H9 (cell line): ENCODE measurements at regions not wholly inside any gene's neighbourhood (a gene's known extent, or its start where the extent isn't known, plus 50 kb on each side); places are given as distances from the start of the nearest gene placed in this dataset.
"Not testable (repeated sequence)": the region's sequence is repeated elsewhere in the genome, so short reads cannot be mapped to it uniquely, and the experiment has no call there.

Source experiments
- DNase-seq: peaks from one replicate; pipeline ENCODE4 v3.0.0-alpha.2; 2017
- H2AFZ ChIP-seq: one replicate; pipeline ENCODE4 v1.6.1; 2013; ENCODE audit warnings: mild to moderate bottlenecking, low read length, control low read depth, moderate library complexity
- H2AK5ac ChIP-seq: 2 replicates; pipeline ENCODE4 v1.6.1; 2013; ENCODE audit warnings: low read length, control low read depth, mixed read lengths; ENCODE audit not compliant: insufficient read length
- H2BK120ac ChIP-seq: one replicate; pipeline ENCODE4 v1.6.1; 2013; ENCODE audit warnings: low read depth, mild to moderate bottlenecking, low read length, control low read depth, inconsistent platforms; ENCODE audit not compliant: poor library complexity, severe bottlenecking
- H2BK12ac ChIP-seq: 2 replicates; pipeline ENCODE4 v1.6.1; 2013; ENCODE audit warnings: low read length, control low read depth, mixed read lengths, low read depth; ENCODE audit not compliant: insufficient read length
- H2BK15ac ChIP-seq: 2 replicates; pipeline ENCODE4 v1.6.1; 2013; ENCODE audit warnings: low read depth, low read length, control low read depth
- H2BK20ac ChIP-seq: one replicate; pipeline ENCODE4 v1.6.1; 2013; ENCODE audit warnings: low read depth, mild to moderate bottlenecking, low read length, control low read depth, inconsistent platforms; ENCODE audit not compliant: poor library complexity, severe bottlenecking
- H2BK5ac ChIP-seq: 2 replicates; pipeline ENCODE4 v1.6.1; 2013; ENCODE audit warnings: low read length, control low read depth, mixed read lengths; ENCODE audit not compliant: insufficient read length
- H3K14ac ChIP-seq: 2 replicates; pipeline ENCODE4 v1.6.1; 2013; ENCODE audit warnings: low read length, control low read depth; ENCODE audit not compliant: insufficient read depth
- H3K18ac ChIP-seq: 2 replicates; pipeline ENCODE4 v1.6.1; 2013; ENCODE audit warnings: low read depth, mild to moderate bottlenecking, mixed read lengths, low read length, control low read depth; ENCODE audit not compliant: insufficient read length
- H3K23ac ChIP-seq: 2 replicates; pipeline ENCODE4 v1.6.1; 2013; ENCODE audit warnings: low read length, control low read depth, mixed read lengths, low read depth; ENCODE audit not compliant: insufficient read length
- H3K23me2 ChIP-seq: 2 replicates; pipeline ENCODE4 v1.6.1; 2013; ENCODE audit warnings: low read depth, mild to moderate bottlenecking, mixed read lengths, low read length, control low read depth; ENCODE audit not compliant: insufficient read length, poor library complexity, severe bottlenecking
- H3K27ac ChIP-seq: 2 replicates; pipeline ENCODE4 v1.5.1; 2013; ENCODE audit warnings: low read length, control low read depth, mixed read lengths, low read depth; ENCODE audit not compliant: insufficient read length
- H3K27me3 ChIP-seq: 2 replicates; pipeline ENCODE4 v1.6.1; 2013; ENCODE audit warnings: low read length, control low read depth, inconsistent platforms; ENCODE audit not compliant: insufficient read depth
- H3K4ac ChIP-seq: 2 replicates; pipeline ENCODE4 v1.6.1; 2013; ENCODE audit warnings: low read depth, mild to moderate bottlenecking, control low read depth, inconsistent platforms, low read length, moderate library complexity
- H3K4me1 ChIP-seq: 2 replicates; pipeline ENCODE4 v1.6.1; 2013; ENCODE audit warnings: low read length, control low read depth, inconsistent platforms; ENCODE audit not compliant: insufficient read depth
- H3K4me2 ChIP-seq: 2 replicates; pipeline ENCODE4 v1.6.1; 2013; ENCODE audit warnings: low read length, control low read depth, mixed read lengths; ENCODE audit not compliant: insufficient read length, insufficient read depth
- H3K56ac ChIP-seq: 2 replicates; pipeline ENCODE4 v1.6.1; 2013; ENCODE audit warnings: low read depth, mild to moderate bottlenecking, mixed read lengths, low read length, control low read depth; ENCODE audit not compliant: insufficient read length
- H3K79me1 ChIP-seq: 2 replicates; pipeline ENCODE4 v1.6.1; 2013; ENCODE audit warnings: low read depth, mild to moderate bottlenecking, moderate library complexity, low read length, control low read depth, inconsistent platforms; ENCODE audit not compliant: insufficient read depth, poor library complexity, severe bottlenecking
- H3K79me2 ChIP-seq: 2 replicates; pipeline ENCODE4 v1.6.1; 2013; ENCODE audit warnings: low read length, control low read depth, inconsistent platforms; ENCODE audit not compliant: insufficient read depth
- H3K9ac ChIP-seq: 2 replicates; pipeline ENCODE4 v1.6.1; 2013; ENCODE audit warnings: low read length, control low read depth, mixed read lengths; ENCODE audit not compliant: insufficient read length; ENCODE audit errors: extremely low read depth
- H3K9me3 ChIP-seq: one replicate; pipeline ENCODE4 v1.6.1; 2013; ENCODE audit warnings: low read depth, low read length, inconsistent platforms; ENCODE audit not compliant: control insufficient read depth
- H3T11ph ChIP-seq: one replicate; pipeline ENCODE4 v1.6.1; 2013; ENCODE audit warnings: mild to moderate bottlenecking, low read length, control low read depth, inconsistent platforms
- H4K20me1 ChIP-seq: one replicate; pipeline ENCODE4 v1.6.1; 2013; ENCODE audit not compliant: control insufficient read depth, insufficient read length, insufficient read depth
- H4K5ac ChIP-seq: 2 replicates; pipeline ENCODE4 v1.6.1; 2013; ENCODE audit warnings: low read depth, mild to moderate bottlenecking, mixed read lengths, low read length, control low read depth; ENCODE audit not compliant: insufficient read length
- H4K8ac ChIP-seq: replicated peaks from 2 replicates; pipeline ENCODE4 v1.6.1; 2013; ENCODE audit warnings: low read length, control low read depth, mixed read lengths, low read depth; ENCODE audit not compliant: insufficient read length
- H4K91ac ChIP-seq: 2 replicates; pipeline ENCODE4 v1.6.1; 2013; ENCODE audit warnings: low read depth, mild to moderate bottlenecking, moderate library complexity, mixed read lengths, low read length, control low read depth; ENCODE audit not compliant: insufficient read length
- H3K27ac Mint-ChIP-seq, 3 experiments: 2 replicates in 2 of 3; 3 replicates in 1 of 3; pipeline ENCODE4 v1.8.0; 2020 to 2021; ENCODE audit warnings: mixed read lengths in 3 of 3, mild to moderate bottlenecking in 1 of 3, moderate library complexity in 1 of 3
- H3K27me3 Mint-ChIP-seq: 2 replicates; pipeline ENCODE4 v1.8.0; 2021; ENCODE audit warnings: low read depth, mild to moderate bottlenecking, moderate library complexity, mixed read lengths
- H3K36me3 Mint-ChIP-seq, 3 experiments: 2 replicates in 2 of 3; 3 replicates in 1 of 3; pipeline ENCODE4 v1.8.0; 2020 to 2021; ENCODE audit warnings: low read depth in 3 of 3, mixed read lengths in 3 of 3; ENCODE audit not compliant: insufficient read depth in 1 of 3
- H3K4me1 Mint-ChIP-seq, 2 experiments: 2 replicates each; pipeline ENCODE4 v1.8.0; 2020; ENCODE audit warnings: mixed read lengths in 2 of 2
- H3K4me3 Mint-ChIP-seq, 2 experiments: 2 replicates in 1 of 2; 3 replicates in 1 of 2; pipeline ENCODE4 v1.8.0; 2020 to 2021; ENCODE audit warnings: mild to moderate bottlenecking in 2 of 2, mixed read lengths in 2 of 2, moderate library complexity in 1 of 2
- H3K9me3 Mint-ChIP-seq, 2 experiments: 2 replicates in 1 of 2; 3 replicates in 1 of 2; pipeline ENCODE4 v1.8.0; 2020; ENCODE audit warnings: mild to moderate bottlenecking in 2 of 2, mixed read lengths in 2 of 2, moderate library complexity in 1 of 2
- CTCF ChIP-seq: fragments of 200-600 bp; sonication (generic); conservative IDR thresholded peaks from 3 replicates; pipeline ENCODE4 v1.8.0; 2021; ENCODE audit warnings: antibody characterized with exemption, mild to moderate bottlenecking
- WGBS: extraction: QIAGEN DNeasy Blood & Tissue Kit; methylation state at CpG from one replicate; pipeline ENCODE4 v1.1.7; 2013; ENCODE audit warnings: missing lambda C conversion rate, low lambda C conversion rate, mixed read lengths; ENCODE audit not compliant: insufficient read length; ENCODE audit errors: extremely low coverage; 5-methylcytosine and 5-hydroxymethylcytosine counted together

GRCh38 chr2:14903709-14904374 is 271.3 kb downstream of the LRATD1 start:
- Mint-ChIP-seq H3K36me3 (no peaks in the 10 kb centered on the region), H3K27me3 (no peaks in the 10 kb centered on the region), H3K4me1 (peaks cover 12 to 20% of the 10 kb centered on the region in 2 experiments), H3K9me3 (no peaks in the 10 kb centered on the region), H3K4me3 (no peak overlapping the region), H3K27ac (no peak overlapping the region; a peak in 1 of 7 replicates)
- Histone ChIP-seq H3K9me3 (no peaks in the 10 kb centered on the region), H3K14ac (no peak overlapping the region), H4K8ac (no peak overlapping the region), H4K20me1 (no peaks in the 10 kb centered on the region), H3K27me3 (no peaks in the 10 kb centered on the region), H3K4me2 (no peak overlapping the region), H3K18ac (no peak overlapping the region), H3K23me2 (no peaks in the 10 kb centered on the region), H3T11ph (no peak overlapping the region), H3K27ac (no peak overlapping the region), H2BK20ac (no peak overlapping the region), H4K5ac (no peak overlapping the region), H4K91ac (no peak overlapping the region), H3K9ac (no peak overlapping the region), H3K79me2 (no peaks in the 10 kb centered on the region), H2BK15ac (no peak overlapping the region), H3K23ac (no peak overlapping the region), H2BK5ac (no peak overlapping the region), H2BK12ac (no peak overlapping the region), H3K79me1 (no peaks in the 10 kb centered on the region), H3K4ac (no peak overlapping the region), H2AFZ (no peak overlapping the region), H2BK120ac (no peak overlapping the region), H3K4me1 (no peaks in the 10 kb centered on the region), H2AK5ac (no peak overlapping the region), H3K56ac (no peak overlapping the region)
- WGBS: no CpG with 5 or more reads among the region's 15 CpGs
- TF ChIP-seq CTCF: peak; percentile 100
- DNase-seq: peak; percentile 90

DNA sequence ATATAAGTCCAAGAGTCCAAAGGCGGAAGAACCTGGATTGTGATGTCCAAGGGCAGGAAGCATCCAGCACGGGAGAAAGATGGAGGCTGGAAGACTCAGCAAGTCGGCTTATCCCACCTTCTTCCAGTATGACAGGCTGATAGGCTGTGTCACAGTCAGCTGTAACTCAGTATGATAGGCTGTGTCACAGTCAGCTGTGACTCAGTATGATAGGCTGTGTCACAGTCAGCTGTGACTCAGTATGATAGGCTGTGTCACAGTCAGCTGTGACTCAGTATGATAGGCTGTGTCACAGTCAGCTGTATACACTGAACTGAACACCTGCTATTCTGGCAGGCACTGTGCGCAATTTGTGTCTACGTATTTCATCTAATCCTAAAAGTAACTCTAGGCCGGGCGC is 271.9 kb downstream of the LRATD1 start:
- not testable (repeated sequence) for DNase-seq, H2BK5ac ChIP-seq, H3K14ac ChIP-seq, H2AK5ac ChIP-seq, H3K27me3 ChIP-seq, H3K56ac ChIP-seq, H2AFZ ChIP-seq, H3K9me3 Mint-ChIP-seq, H3K27ac ChIP-seq, H3K9ac ChIP-seq, H3K23ac ChIP-seq, H4K20me1 ChIP-seq, H4K5ac ChIP-seq, H3K4me3 Mint-ChIP-seq, H2BK20ac ChIP-seq, H3K79me1 ChIP-seq, H3K9me3 ChIP-seq, H4K8ac ChIP-seq, H2BK120ac ChIP-seq, H3K27me3 Mint-ChIP-seq, H3K4ac ChIP-seq, H3K4me1 ChIP-seq, H3K27ac Mint-ChIP-seq, H3K36me3 Mint-ChIP-seq, H3K23me2 ChIP-seq, H2BK12ac ChIP-seq, H2BK15ac ChIP-seq, H4K91ac ChIP-seq, H3K79me2 ChIP-seq, H3K4me2 ChIP-seq, H3K18ac ChIP-seq, H3T11ph ChIP-seq
- WGBS: no CpG with 5 or more reads among the region's 7 CpGs
- peaks cover 12 to 20% of the 10 kb centered on the region in 2 experiments for H3K4me1 Mint-ChIP-seq
